ENCODE measurements at regions not wholly inside any gene's neighbourhood (a gene's known extent, or its start where the extent isn't known, plus 50 kb on each side); places are given as distances from the start of the nearest gene placed in this dataset.

DNA sequence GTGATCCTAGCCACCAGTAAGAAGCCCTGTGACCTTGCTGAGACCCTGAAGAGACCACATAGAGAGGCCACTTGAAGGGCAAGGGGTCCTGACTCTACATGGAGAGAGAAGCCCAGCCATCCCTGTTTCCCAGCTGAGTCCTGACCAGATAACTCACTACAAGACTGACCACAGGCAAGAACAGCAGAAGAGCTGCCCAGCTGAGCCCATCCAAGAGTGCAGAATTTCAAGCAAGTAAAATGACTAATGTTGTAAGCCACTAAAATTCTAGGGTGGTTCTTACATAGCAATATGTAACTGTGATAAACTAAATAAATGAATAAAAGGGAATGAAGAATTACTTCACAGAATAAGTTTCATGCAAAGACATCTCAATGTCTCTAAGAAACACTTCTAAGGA, 58.4 kb upstream of the WIPF1 start:
- DNase-seq (ENCODE audit: low read depth), result no peak
- TF ChIP-seq, protein P1, sequence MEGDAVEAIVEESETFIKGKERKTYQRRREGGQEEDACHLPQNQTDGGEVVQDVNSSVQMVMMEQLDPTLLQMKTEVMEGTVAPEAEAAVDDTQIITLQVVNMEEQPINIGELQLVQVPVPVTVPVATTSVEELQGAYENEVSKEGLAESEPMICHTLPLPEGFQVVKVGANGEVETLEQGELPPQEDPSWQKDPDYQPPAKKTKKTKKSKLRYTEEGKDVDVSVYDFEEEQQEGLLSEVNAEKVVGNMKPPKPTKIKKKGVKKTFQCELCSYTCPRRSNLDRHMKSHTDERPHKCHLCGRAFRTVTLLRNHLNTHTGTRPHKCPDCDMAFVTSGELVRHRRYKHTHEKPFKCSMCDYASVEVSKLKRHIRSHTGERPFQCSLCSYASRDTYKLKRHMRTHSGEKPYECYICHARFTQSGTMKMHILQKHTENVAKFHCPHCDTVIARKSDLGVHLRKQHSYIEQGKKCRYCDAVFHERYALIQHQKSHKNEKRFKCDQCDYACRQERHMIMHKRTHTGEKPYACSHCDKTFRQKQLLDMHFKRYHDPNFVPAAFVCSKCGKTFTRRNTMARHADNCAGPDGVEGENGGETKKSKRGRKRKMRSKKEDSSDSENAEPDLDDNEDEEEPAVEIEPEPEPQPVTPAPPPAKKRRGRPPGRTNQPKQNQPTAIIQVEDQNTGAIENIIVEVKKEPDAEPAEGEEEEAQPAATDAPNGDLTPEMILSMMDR (IDR thresholded peaks at IDR 0.05; ENCODE audit: insufficient read depth, low read depth, low read length, missing control alignments), result no peak
- H3K4me3 ChIP-seq (ENCODE audit: low read length), result no peak overlapping the region

DNA sequence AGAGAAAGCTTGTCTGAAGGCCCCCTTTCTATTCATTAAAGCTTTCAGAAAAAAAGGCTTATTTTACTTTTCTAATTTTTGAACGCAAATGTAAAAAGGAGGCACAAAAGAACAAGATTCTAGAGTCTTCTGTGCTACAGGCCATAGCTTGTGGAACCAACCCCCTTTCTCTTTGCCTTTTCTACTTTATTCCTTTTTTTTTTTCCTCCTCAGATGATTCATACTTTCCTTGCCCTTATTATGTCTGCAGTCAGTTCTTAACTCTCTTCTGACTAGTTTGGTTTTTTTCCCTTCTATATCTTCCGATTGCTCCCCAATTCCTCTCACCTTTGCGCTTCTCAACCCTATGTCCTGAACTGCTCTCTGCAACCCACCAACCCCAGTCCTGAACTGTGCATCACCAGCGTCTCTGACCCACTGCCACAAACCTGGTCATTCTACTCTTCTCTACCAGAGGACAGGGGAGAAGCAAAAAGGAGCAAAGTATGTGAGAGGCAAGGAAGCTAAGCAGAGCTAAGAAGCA, 56.9 kb upstream of the WIPF1 start:
- no peak for DNase-seq (ENCODE audit: low read depth)
- TF ChIP-seq, protein P1 (IDR thresholded peaks at IDR 0.05; ENCODE audit: insufficient read depth, low read depth, low read length, missing control alignments), result no peak
- H3K4me3 ChIP-seq (ENCODE audit: low read length), result no peak overlapping the region

DNA sequence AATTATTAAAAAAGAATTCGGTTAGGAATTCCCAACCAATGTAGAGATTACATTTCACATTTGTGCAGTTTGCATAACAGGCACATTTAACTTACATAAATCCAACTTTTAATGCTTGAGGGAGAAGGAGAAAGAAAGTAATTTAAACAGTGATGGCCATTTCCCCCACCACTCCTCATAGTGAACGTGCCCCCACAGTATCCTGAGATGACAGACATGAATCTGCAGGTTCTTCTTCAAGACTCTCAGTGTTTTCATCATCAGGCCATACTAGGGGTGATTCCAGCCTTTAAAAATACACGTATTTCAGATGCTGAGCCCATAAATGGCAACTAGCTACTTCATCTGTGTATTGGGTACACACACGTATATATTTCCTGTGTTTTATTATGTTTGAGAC, 51.3 kb upstream of the WIPF1 start:
- H3K4me3 ChIP-seq (ENCODE audit: low read length), result no peak overlapping the region
- DNase-seq (ENCODE audit: low read depth), result no peak
- TF ChIP-seq, protein P1 (IDR thresholded peaks at IDR 0.05; ENCODE audit: insufficient read depth, low read depth, low read length, missing control alignments), result no peak

All from epithelial cell of esophagus (primary cell).